ENCODE measurements at regions not wholly inside any gene's neighbourhood (a gene's known extent, or its start where the extent isn't known, plus 50 kb on each side); places are given as distances from the start of the nearest gene placed in this dataset.

DNA sequence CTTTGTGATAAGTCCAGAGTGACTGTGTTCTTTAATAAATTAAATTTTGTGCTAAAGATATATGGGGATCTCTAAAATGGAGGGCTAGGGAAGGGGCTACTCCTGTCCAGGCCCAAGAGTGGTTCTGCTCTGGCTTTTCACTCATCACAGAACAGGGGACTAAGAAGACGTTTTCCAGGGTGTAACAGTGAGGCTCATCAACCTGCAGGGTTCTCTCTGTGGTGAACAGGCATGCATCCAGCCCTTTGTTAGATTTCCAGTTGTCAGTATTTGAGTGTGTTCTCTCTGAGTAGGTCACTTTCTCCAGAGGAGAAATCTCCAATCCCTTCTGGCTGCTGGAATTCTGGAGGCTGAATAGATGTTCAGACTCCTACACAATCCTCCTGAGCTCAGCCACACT, 408.9 kb downstream of the PLCL1 start:
- TF ChIP-seq, protein P1, sequence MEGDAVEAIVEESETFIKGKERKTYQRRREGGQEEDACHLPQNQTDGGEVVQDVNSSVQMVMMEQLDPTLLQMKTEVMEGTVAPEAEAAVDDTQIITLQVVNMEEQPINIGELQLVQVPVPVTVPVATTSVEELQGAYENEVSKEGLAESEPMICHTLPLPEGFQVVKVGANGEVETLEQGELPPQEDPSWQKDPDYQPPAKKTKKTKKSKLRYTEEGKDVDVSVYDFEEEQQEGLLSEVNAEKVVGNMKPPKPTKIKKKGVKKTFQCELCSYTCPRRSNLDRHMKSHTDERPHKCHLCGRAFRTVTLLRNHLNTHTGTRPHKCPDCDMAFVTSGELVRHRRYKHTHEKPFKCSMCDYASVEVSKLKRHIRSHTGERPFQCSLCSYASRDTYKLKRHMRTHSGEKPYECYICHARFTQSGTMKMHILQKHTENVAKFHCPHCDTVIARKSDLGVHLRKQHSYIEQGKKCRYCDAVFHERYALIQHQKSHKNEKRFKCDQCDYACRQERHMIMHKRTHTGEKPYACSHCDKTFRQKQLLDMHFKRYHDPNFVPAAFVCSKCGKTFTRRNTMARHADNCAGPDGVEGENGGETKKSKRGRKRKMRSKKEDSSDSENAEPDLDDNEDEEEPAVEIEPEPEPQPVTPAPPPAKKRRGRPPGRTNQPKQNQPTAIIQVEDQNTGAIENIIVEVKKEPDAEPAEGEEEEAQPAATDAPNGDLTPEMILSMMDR (IDR thresholded peaks at IDR 0.05; ENCODE audit: low read depth, low read length, missing input control), result no peak
- TF ChIP-seq YY1 (IDR thresholded peaks at IDR 0.05) (no peak), GABPA (IDR thresholded peaks at IDR 0.05 in 1 of 2, conservative IDR thresholded peaks at IDR 0.05 in 1 of 2) (no peak), MAX (IDR thresholded peaks at IDR 0.05) (no peak), REST (IDR thresholded peaks at IDR 0.05) (no peak)

Data from liver (tissue), 3 donors.